HEK293 (cell line): ENCODE measurements at regions not wholly inside any gene's neighbourhood (a gene's known extent, or its start where the extent isn't known, plus 50 kb on each side); places are given as distances from the start of the nearest gene placed in this dataset.

Experiments
- CTCF ChIA-PET: fragments of 350-600 bp; formaldehyde crosslinking; extraction: SDS; loops from one replicate; lab custom pipeline; 2021; ENCODE audit warnings: antibody characterized with exemption; lab: Yijun Ruan, JAX
- POLR2A ChIA-PET: fragments of 300-600 bp; formaldehyde crosslinking; extraction: SDS; loops from one replicate; lab custom pipeline; 2020; ENCODE audit warnings: antibody characterized with exemption, inconsistent platforms; lab: Yijun Ruan, JAX
- H3K27ac ChIP-seq: fragments of 200-500 bp; sonication (Bioruptor generic); 2 replicates; pipeline ENCODE4 v1.5.1; 2014; ENCODE audit warnings: low read depth, low read length, control low read depth, inconsistent platforms; ENCODE audit errors: extremely low read depth
- H3K36me3 ChIP-seq, 2 experiments: fragments of 200-500 bp in 1 of 2; sonication (Bioruptor generic) in 1 of 2; 1 replicate in 1 of 2; 2 replicates in 1 of 2; pipeline ENCODE4 v1.5.1; 2014 to 2017; ENCODE audit warnings: inconsistent platforms in 2 of 2, low read length in 2 of 2; ENCODE audit not compliant: control insufficient read depth in 2 of 2, insufficient read depth in 1 of 2
- H3K4me1 ChIP-seq: fragments of 200-500 bp; sonication (Bioruptor generic); 2 replicates; pipeline ENCODE4 v1.5.1; 2014; ENCODE audit warnings: mild to moderate bottlenecking, low read length, inconsistent platforms; ENCODE audit not compliant: control insufficient read depth, insufficient read depth
- H3K4me3 ChIP-seq: 2 replicates; pipeline ENCODE4 v1.5.1; 2011; ENCODE audit warnings: low read depth, mild to moderate bottlenecking, control low read depth, low read length, moderate library complexity
- H3K9me3 ChIP-seq: fragments of 200-500 bp; sonication (Bioruptor generic); 2 replicates; pipeline ENCODE4 v1.5.1; 2014; ENCODE audit warnings: low read depth, low read length, inconsistent platforms; ENCODE audit not compliant: control insufficient read depth, insufficient read depth
- GFI1B ChIP-seq: fragments of 450-650 bp; formaldehyde crosslinking; IDR thresholded peaks from 2 replicates; pipeline ENCODE4 v1.5.1; 2016; ENCODE audit warnings: missing biosample characterization, missing genetic modification characterization
- GLI2 ChIP-seq: fragments of 450-650 bp; formaldehyde crosslinking; IDR thresholded peaks from 2 replicates; pipeline ENCODE4; 2017; ENCODE audit warnings: missing biosample characterization, missing genetic modification characterization, low read depth, borderline replicate concordance
- KLF9 ChIP-seq: fragments of 450-650 bp; formaldehyde crosslinking; IDR thresholded peaks from 2 replicates; pipeline ENCODE4 v1.5.1; 2016; ENCODE audit warnings: missing biosample characterization, missing genetic modification characterization, low read depth
- PRDM10 ChIP-seq: fragments of 450-650 bp; formaldehyde crosslinking; IDR thresholded peaks from 2 replicates; pipeline ENCODE4 v1.5.1; 2016; ENCODE audit warnings: missing biosample characterization, missing genetic modification characterization
- YY1 ChIP-seq: fragments of 450-650 bp; formaldehyde crosslinking; IDR thresholded peaks from 2 replicates; pipeline ENCODE4 v1.5.1; 2018; ENCODE audit warnings: missing biosample characterization, missing genetic modification characterization
- ZBTB17 ChIP-seq: fragments of 450-650 bp; formaldehyde crosslinking; IDR thresholded peaks from 2 replicates; pipeline ENCODE4 v1.5.1; 2016; ENCODE audit warnings: missing biosample characterization, missing genetic modification characterization
- ZNF148 ChIP-seq: fragments of 450-650 bp; formaldehyde crosslinking; IDR thresholded peaks from 2 replicates; pipeline ENCODE4 v1.5.0; 2017; ENCODE audit warnings: missing biosample characterization, missing genetic modification characterization, borderline replicate concordance
- ZNF473 ChIP-seq: fragments of 450-650 bp; formaldehyde crosslinking; IDR thresholded peaks from 2 replicates; pipeline ENCODE4 v1.5.1; 2017; ENCODE audit warnings: missing biosample characterization, missing genetic modification characterization
- ZNF514 ChIP-seq: fragments of 450-650 bp; formaldehyde crosslinking; IDR thresholded peaks from 2 replicates; pipeline ENCODE4 v1.5.1; 2016; ENCODE audit warnings: missing biosample characterization, missing genetic modification characterization
- ZNF660 ChIP-seq: fragments of 450-650 bp; IDR thresholded peaks from 2 replicates; pipeline ENCODE4 v1.5.1; 2018; ENCODE audit warnings: missing biosample characterization, mild to moderate bottlenecking, missing genetic modification characterization
- ZNF76 ChIP-seq: fragments of 450-650 bp; formaldehyde crosslinking; IDR thresholded peaks from 2 replicates; pipeline ENCODE4; 2016; ENCODE audit warnings: low read depth, missing biosample characterization, missing genetic modification characterization, borderline replicate concordance
- ZNF768 ChIP-seq: fragments of 450-650 bp; formaldehyde crosslinking; IDR thresholded peaks from 2 replicates; pipeline ENCODE4 v1.5.1; 2018; ENCODE audit warnings: missing biosample characterization, mild to moderate bottlenecking, missing genetic modification characterization
- ZNF791 ChIP-seq: fragments of 450-650 bp; formaldehyde crosslinking; IDR thresholded peaks from 2 replicates; pipeline ENCODE4 v1.5.1; 2016; ENCODE audit warnings: missing biosample characterization, missing genetic modification characterization
- TF ChIP-seq, protein P1 (sequence below): fragments of 450-650 bp; formaldehyde crosslinking; IDR thresholded peaks from 2 replicates; pipeline ENCODE4; 2016; ENCODE audit warnings: missing biosample characterization, missing genetic modification characterization
- TF ChIP-seq, protein P2 (sequence below): fragments of 450-650 bp; formaldehyde crosslinking; IDR thresholded peaks from 2 replicates; pipeline ENCODE4 v1.5.1; 2016; ENCODE audit warnings: missing biosample characterization, missing genetic modification characterization, borderline replicate concordance

- TF ChIP-seq PRDM10 (no peak), ZNF768 (tag by site-specific recombination) (no peak), ZNF791 (tag by site-specific recombination) (no peak), ZNF514 (tag by site-specific recombination) (no peak), YY1 (tag by site-specific recombination) (no peak), ZNF660 (tag by site-specific recombination) (no peak), ZNF76 (tag by site-specific recombination) (no peak), ZBTB17 (tag by site-specific recombination) (no peak), GLI2 (tag by site-specific recombination) (no peak), GFI1B (no peak)
- TF ChIP-seq, protein P1, sequence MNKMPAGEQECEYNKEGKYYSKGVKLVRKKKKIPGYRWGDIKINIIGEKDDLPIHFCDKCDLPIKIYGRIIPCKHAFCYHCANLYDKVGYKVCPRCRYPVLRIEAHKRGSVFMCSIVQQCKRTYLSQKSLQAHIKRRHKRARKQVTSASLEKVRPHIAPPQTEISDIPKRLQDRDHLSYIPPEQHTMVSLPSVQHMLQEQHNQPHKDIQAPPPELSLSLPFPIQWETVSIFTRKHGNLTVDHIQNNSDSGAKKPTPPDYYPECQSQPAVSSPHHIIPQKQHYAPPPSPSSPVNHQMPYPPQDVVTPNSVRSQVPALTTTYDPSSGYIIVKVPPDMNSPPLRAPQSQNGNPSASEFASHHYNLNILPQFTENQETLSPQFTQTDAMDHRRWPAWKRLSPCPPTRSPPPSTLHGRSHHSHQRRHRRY (tag by site-specific recombination), result no peak
- TF ChIP-seq, protein P2, sequence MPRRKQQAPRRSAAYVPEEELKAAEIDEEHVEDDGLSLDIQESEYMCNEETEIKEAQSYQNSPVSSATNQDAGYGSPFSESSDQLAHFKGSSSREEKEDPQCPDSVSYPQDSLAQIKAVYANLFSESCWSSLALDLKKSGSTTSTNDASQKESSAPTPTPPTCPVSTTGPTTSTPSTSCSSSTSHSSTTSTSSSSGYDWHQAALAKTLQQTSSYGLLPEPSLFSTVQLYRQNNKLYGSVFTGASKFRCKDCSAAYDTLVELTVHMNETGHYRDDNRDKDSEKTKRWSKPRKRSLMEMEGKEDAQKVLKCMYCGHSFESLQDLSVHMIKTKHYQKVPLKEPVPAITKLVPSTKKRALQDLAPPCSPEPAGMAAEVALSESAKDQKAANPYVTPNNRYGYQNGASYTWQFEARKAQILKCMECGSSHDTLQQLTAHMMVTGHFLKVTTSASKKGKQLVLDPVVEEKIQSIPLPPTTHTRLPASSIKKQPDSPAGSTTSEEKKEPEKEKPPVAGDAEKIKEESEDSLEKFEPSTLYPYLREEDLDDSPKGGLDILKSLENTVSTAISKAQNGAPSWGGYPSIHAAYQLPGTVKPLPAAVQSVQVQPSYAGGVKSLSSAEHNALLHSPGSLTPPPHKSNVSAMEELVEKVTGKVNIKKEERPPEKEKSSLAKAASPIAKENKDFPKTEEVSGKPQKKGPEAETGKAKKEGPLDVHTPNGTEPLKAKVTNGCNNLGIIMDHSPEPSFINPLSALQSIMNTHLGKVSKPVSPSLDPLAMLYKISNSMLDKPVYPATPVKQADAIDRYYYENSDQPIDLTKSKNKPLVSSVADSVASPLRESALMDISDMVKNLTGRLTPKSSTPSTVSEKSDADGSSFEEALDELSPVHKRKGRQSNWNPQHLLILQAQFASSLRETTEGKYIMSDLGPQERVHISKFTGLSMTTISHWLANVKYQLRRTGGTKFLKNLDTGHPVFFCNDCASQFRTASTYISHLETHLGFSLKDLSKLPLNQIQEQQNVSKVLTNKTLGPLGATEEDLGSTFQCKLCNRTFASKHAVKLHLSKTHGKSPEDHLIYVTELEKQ (tag by site-specific recombination), result no peak
- H3K36me3 ChIP-seq, result no peaks in the 10 kb centered on the region
- ChIA-PET CTCF (interaction anchor here (0.6 to 2.2 kb wide), 5 partner anchors 8 to 345 kb away, joined by 3 to 7 read pairs (median 3); no protein-coding TSS in a partner anchor), POLR2A (no interaction called here)
- H3K4me1 ChIP-seq, result no peaks in the 10 kb centered on the region
- no peak overlapping the region for H3K4me3 ChIP-seq
- H3K9me3 ChIP-seq, result no peaks in the 10 kb centered on the region
- H3K27ac ChIP-seq, result no peak overlapping the region
Observed at GRCh38 chr10:78649429-78649828, 419.3 kb upstream of the ZMIZ1 start.

GRCh38 chr10:78650122-78650521 is 418.6 kb upstream of the ZMIZ1 start:
- ChIA-PET POLR2A (no interaction called here), CTCF (interaction anchor here (0.6 to 2.2 kb wide), 3 partner anchors 8 to 346 kb away, joined by 3 to 7 read pairs (median 3); no protein-coding TSS in a partner anchor)
- no peak overlapping the region for H3K27ac ChIP-seq
- H3K36me3 ChIP-seq, result no peaks in the 10 kb centered on the region
- no peaks in the 10 kb centered on the region for H3K4me1 ChIP-seq
- H3K4me3 ChIP-seq, result no peak overlapping the region
- no peaks in the 10 kb centered on the region for H3K9me3 ChIP-seq
- TF ChIP-seq ZNF473 (tag by site-specific recombination) (no peak), KLF9 (tag by site-specific recombination) (no peak), ZNF148 (tag by site-specific recombination) (no peak)
